Activated CD4-positive, alpha-beta T cell treated with anti-CD3 and anti-CD28 coated beads, Interleukin-2, Interleukin-4, amounts not matched to agents 100 ng/mL and 50 ng/mL, durations not matched to agents 16 hours and 8 hours (primary cell): ENCODE measurements at regions not wholly inside any gene's neighbourhood (a gene's known extent, or its start where the extent isn't known, plus 50 kb on each side); places are given as distances from the start of the nearest gene placed in this dataset.

Experiments
- DNase-seq: peaks from one replicate; pipeline ENCODE4 v3.0.0-alpha.2; 2020; ENCODE audit warnings: low spot score

DNA sequence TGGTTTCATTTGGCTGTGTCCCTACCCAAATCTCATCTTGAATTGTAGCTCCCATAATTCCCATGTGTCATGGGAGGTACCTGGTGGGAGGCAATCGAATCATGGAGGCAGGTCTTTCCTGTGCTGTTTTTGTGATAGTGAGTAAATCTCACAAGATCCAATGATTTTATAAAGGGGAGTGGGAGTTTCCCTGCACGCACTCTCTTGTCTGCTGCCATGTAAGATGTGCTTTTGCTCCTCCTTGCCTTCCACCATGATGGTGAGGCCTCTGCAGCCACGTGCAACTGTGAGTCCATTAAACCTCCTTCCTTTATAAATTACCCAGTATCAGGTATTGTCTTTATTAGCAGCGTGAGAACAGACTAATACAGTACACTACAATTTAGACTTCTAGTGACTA, 67.5 kb upstream of the LINC01488 start:
- DNase-seq = no peak

DNA sequence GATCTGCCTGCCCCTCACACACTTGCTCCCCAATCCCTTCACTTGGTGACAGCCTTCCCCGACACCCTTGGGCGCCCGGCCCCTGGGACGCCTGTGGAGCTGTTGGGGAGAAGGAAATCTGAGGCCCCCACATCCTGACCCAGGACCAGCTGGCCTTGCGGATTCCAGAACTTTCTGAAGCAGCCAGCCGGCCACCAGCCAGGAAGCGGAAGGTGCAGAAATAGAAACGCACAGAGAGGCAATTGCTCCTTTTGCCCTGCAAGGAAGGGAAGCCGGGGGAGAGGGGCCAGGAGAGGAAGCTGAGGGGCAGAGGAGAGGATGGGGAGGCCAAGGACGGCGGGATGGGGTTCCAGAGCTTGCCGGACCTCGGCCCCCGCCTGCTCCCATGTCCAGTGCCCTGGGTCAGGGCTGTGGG, 66.7 kb upstream of the LINC01488 start:
- no peak for DNase-seq

DNA sequence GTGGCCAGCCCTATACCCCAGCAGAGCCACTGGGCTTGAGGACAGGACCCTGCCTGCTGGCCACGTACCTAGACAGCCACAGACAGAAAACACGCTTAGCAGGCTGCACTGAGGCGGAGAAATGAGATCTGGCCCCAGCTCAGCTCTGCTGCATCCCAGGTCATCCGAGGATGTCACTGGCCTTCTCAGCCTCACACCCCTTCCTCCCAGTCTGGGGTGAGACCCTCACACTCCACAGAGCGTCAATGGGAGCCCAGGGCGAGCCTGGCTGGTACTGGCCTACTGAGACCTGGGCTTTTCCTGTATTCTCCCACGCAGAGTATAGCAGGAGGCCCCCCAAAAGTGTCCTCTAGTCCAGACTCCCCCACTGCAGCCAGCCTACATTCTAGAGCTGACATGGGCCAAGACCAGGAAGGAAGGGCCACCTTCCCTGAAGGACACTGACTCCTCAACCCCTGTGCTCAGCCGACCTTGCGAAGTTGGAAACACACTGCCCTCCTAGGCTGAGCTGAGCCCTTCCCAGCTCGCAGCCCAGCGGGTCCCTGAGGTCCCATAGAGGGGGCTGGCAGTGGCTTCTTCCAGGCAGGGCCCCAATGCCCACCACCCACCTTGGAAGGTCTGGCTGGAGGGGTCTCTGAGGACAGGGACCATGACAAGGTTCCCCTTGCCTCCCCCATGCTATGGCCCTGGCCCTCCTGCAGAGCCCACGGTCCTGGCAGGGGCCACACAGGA, 65.9 kb upstream of the LINC01488 start:
- DNase-seq = no peak

DNA sequence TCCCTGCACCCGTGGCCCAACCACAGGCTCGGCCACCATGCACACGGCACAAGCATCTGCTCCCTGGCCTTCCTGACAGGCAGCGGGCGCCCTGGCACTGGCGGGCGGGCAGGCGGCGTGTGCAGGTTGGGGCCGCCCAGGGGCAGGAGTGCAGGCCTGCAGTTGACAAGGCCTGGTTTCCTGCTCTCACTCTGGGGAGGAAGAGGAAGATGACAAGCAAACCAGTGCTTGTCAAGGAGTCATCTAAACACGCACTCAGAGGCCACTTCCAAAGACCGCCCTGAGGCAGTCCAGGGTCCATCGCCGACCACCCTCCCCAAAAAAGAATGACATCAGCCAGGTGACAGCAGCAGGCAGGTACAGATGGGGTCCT, 65.3 kb upstream of the LINC01488 start:
- no peak for DNase-seq

DNA sequence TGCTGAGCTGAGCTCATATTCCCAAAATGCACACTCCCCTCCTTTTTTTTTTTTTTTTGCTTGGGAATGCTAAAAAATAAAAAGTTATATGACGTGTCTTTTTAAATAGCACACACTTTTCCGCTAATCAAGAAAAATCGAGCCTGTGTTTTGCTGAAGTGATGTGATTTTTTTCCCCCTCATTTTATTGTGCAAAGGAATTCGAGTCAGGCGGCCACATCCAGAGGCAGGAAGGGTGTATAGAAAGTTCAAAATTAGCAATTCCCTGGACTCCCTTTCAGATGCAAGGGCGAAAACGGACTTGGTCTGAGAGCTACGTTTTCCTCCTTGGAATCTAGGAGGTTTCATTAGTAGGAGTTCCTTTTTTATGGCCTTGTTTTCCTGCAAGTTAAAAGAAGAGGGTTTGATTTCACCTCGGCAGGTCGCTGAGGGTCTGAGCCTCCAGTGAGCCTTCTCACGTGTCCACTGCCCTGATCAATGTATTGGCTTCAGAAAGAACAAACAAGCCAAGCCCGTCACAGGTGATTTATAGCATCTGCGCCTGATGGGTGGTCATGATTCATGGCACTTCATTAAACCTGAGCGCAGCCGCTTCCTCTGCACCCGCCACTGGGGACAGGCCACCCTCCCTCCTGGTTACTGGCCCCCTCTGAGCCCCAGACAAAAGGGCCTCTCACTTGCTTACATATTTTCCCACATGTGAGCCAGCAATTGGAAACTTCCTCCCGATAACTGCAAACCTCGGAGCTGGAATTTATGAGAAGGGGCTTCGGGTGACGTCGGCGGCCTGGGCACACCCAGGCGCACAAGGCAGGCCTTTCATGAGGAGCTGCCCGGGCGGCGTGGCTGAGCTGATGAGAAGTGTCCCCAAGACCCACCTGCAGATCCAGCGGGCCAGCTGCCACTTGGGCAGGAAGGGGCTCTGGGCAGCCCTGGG, 64.4 kb upstream of the LINC01488 start:
- DNase-seq = no peak

DNA sequence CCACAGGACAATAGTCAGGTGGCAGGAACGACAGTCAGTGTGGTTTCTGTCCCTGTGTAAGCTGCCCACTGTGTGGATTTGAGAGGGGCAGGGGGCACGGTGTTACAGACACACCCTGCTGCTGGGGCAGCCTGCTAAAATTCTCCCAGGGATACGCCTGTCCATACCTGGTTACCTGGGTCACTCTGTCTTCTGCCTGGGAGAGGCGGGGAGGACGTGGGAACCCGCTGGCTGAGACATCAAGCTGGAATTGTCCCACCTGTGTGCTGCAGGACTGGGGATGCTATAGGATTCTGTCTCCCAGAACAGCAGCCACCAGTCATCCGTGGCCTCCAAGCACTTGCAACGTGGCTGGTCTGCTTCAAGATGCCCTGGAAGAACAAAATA, 63.8 kb upstream of the LINC01488 start:
- DNase-seq = no peak

DNA sequence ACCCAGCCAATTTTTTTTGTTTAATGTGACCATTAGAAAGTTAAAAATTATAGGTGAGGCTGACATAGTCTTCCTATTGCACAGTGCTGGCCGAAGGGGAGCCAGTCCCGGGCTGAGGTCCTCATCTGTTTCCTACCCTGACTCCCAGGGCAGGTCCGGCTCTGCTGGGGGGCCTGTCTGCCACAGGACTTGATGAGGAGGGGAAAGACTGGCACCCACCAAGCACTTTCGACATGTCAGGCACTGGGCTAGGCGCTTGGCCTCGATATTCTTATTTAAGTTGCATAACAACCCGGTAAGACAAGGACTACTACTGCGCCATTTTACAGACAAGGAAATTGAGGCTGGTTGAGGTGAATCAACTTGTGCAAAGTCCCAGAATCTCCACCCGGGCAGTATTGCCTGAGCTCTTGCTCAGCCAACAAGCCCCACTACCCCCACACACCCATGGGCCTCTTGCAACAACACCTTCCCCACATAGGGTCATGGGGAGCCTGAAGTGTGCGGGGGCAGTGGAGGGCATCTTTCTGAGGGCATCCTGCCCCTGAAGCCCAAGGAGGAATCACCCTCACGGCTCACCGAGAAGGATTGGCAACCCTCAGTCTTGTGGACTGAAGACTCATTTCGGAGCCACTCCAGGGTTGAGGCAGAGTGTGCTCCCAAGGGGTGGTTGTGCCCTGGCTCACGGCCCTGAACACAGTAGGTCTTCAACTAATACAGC, 62.7 kb upstream of the LINC01488 start:
- DNase-seq = no peak

DNA sequence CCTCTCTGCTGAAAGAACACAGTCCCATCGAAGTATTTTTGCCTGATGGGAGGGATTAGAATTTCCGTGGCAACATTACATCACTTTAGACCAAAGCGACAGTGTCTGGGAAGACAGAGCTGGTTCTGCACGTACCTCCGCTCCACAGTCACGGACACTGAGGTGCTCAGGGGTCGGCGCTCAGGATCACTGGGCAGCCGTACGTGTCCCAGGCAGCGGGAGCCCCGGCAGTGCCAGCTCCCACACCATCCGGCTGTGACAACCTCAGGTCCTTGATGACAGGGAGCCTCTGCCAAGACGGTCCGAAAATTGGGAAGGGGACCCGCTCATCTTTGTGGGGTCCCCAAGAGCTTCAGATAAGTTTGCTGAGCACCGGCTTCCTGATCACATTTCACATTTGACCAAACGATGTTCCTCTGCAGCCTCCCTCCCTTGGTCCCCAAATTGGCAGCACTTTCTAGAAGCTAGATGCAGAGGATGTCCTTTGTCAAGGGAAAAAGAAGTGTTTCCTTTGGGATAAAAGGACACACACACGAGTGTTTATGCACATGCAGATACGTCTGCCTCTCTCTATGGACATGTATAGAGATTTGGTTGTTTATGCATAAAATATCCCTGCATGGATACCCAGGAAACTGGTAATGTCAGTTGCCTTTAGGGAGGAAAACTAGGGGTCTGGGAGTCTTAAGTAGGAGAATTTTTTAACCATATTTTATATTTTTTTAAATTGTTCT, 61.6 kb upstream of the LINC01488 start:
- DNase-seq = no peak

DNA sequence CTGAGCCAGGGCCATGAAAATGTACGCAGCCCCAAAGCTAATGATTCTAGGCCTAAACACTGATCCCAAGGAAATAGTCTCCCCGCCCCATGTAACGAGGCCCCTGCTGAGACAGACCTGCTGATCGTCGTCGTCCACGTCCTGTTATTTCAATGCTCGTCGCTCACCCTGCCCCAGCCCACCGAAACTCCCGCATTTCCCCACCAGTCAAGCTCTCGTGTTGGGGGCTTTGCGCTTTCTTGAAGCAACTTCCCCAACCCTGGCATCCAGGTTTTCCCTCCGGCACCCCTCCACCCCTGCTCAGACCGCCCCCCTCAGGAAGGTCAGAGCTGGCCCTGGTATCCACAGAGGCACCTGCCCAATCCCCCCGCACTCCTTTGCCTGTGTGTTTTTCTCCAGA, 58.8 kb upstream of the LINC01488 start:
- DNase-seq = no peak

DNA sequence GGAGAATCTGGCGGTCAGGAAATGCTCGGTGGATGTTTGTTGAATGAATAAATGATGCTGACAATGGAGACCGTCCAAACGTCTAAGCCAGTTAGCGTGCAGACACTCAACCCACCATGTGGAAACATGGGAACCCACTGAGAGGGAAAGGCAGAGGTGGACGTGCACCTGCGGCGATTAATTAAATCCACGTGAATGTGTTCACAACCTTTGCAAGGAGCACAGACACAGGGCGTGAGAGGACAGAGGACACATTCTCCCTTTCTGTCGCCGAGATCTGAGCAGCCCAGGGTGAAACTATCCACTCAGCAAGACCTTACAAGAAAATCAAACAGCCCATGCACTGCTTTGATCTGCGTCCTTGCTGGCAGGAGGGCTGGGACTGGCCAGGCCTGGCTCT, 58.3 kb upstream of the LINC01488 start:
- no peak for DNase-seq

DNA sequence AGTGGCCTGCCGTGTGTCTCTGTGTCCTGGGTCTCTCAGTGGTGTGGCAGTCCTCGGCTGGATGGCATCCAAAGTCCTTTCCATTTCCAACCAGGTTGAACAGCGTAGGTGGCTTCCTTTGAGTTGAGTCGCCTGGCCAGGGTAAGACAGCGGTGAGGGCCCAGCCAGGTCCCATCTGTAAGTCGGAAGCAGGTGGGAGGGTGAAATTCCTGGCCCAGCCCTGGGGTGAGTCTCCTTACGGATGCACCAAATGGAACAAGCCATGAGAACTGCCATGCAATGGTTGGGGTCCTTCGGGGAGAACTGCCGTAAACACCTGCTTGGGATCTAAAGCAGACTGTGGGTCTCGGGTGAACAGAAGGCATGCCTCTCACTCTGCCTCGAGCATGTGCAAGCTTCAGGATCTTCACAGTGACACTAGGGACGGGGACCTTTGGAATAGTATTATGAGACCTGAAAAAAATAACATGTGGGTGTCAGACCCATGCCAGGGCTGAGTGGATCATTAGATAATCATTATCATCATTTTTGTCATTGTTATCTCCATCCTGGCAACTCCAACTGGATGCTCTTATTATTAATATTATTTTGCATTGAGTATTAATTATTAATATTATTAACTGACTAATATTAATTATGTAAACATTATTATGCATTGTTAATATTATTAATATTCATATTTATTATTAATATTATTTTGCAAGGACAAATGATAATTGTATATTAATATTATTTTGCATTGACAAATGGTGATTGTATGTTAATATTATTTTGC, 57.7 kb upstream of the LINC01488 start:
- no peak for DNase-seq

DNA sequence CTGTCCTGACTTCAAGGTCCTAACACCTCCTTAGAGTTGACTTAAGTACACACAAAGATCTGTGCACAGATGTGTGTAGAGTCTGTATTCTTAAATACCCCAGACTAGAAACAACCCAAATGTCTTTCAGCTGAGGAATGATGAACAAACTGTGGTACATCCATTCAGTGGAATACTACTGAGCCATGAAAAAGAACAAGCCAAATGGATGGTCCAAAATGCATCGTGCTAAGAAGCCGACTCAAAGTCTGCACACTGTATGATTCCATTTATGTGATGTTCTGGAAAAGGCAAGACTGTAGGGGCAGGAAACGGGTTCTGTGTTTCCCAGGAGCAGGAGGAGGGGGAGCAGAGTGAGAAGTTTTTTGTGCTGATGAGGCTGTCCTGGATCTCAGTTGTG, 56.7 kb upstream of the LINC01488 start:
- no peak for DNase-seq

DNA sequence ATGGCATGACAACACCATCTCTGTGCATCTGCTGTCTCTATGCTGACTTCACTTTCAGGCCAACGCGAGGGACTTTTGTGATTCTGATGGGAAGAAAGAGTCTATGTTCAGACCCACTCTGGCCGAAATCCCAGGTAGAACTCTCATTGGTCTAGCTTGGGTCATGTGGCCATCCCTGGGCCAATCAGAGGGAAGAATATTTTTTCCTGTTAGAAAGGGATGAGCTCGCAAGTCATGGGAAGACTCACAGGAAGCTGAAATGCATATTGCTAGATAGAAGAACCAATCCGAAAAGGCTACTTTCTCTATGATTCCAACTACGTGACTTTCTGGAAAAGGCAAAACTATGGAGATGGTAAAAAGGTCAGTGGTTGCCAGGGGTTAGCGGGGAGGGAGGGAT, 56.0 kb upstream of the LINC01488 start:
- no peak for DNase-seq

DNA sequence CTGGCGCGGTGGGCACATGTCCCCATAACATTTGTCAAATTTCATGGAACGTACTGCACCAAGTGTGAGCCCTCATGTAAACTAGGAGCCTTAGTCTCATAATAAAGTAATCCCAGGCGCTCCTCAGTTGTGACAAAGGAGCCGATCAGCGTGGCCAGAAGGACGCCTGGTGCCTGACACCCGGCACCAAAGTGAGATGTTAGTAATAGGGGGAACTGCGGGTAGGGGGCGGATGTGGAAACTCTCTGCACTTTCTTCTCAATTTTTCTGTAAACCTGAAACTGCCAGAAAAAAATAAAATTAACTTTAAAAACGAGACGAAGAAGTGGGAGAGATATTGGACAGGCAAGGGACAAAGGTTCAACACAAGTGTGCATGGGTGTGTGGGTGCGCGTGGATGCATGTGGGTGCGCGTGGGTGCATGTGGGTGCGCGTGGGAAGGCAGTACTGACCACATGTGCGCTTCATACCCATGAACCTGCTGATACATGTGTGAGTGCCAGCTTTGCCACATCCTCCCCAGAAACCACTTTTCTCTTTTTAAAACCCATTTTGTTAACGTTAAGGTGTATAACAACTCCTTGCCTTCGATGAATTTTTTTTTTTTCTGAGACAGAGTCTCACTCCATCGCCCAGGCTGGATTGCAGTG, 55.4 kb upstream of the LINC01488 start:
- peak; percentile 22 for DNase-seq

DNA sequence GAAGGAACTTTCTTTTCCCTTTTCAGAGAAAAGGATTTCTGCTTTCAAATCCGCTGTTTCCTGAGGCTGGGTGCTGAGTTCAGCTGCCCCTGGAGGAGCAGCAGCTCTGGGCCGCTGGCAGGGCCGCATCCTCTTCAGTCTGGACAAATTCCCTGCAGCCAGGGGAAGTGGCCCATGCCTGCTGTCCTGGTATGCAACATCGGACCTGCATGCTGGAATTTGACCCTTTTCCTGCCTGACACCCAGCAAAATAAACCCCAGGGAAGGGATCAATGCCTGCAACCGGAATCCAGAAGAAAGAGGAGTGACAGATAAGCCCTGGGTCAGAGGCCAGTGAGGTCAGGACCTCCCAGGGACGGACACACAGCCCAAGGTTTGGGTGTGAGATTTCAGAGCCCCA, 54.1 kb upstream of the LINC01488 start:
- no peak for DNase-seq

DNA sequence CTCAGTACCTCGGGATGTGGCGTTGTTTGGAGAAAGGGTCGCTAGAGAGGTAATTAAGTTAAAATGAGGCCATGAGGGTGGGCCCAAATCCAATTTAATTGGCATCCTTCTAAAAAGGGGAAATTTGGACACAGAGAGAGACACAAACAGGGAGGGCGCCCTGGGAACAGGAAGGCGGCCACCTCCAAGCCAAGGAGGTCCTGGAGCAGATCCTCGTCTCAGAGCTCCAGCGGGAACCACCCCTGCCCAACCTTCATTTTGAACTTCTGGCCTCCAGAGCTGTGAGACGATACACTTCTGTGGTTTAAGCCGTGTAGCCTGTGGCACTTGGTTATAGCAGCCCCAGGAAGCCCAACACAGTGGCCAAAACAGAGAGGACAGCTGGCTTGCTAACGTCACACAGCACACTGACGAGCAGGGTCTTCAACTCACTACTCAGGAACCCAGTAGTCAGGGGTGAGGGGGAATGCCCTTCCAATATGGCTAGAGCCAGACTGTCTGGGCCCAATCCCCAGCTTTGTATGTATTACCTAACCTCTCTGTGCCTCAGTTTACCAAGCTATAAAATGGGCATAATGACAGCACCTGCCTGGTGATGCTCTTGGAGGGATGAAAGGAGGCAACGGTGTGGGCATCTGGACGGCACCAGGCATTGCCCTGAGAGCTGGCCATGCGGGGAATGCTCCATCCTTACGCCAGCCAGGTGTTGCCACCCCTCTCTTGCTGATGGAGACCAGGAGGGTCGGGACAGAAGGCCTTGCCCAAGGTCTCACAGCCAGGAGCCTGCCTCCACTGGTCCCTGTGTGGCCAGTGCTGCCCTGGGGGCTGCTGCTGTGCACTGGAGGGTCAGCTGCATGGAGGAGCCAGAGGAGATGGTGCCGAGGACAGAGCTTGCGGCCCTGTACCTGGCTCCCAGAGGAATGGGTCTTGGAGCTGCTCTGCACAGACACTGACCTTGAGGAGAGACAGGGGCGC, 53.3 kb upstream of the LINC01488 start:
- no peak for DNase-seq

DNA sequence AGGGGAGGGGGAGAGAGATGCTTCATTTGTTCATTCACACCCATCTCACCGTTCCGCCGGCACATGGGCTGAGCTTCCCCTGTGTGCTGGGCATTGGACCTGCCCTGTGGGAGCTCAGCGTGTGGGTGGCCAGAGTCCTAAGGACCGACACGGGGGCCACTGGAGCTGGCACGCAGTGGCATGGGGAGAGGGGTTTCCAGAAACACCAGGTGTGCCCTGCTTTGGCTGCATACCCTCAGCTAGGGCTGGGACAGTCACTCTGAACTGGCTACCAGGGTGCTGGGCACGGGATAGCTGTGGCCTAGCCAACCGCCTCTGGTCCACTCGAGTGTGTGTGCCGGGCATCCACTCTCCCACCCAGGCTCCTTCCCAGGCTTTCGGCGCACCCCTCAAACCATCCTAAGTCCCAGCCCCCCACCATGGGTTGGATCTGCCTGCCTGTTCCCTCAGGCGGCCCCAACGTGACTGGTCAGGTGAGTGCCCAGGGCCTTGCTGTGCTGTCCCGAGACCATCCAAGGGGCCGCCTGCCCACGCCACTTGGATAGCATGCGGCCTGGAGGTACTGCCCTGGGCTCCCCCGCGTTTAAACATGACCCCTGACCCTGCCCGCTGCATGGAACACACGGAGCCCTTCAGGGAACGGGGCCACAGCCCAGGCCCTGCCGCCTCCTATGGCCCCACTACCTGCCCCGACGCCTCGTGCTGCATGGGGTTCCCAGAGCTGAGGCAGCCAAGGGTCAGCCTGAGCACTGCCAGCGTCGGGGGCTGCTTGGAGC, 51.6 kb upstream of the LINC01488 start:
- DNase-seq = no peak

DNA sequence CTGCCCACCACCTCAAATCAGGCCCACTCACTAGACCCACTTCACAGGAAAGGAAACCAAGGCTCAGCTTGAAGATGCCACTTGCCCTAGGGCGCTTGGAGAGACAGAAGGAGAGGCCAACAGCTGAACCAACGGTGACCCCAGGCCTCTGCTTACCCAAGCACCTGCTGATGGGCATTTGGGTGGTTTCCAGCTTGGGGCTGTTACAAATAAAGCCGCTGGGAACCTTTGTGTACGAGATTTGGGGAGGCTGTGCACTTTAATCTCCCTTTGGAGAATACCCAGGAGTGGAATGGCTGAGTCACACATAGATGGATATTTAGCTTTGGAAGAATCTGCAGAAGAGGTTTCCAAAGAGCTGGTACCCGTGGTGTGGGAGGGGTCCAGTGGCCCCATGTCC, 50.9 kb upstream of the LINC01488 start:
- DNase-seq = no peak

DNA sequence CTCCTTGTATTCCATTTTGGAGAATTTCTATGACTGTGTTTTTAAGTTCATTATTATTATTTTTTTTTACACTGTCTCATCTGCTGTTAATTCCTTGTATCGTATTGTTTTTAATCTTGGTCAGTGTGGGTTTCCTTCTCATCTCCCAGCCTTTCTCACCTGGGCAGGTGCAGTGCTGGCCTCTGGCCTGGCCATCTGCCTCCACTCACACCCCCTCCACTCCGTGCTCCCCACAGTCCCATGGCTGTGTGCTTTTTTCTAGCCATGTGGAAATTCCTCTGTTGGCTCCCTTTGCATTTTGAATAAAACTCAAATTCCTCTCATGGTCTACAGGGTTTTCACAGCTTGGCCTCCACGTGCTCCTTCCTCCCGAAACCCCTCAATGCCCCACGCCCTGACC, 50.3 kb upstream of the LINC01488 start:
- DNase-seq = no peak
